ENCODE measurements at regions not wholly inside any gene's neighbourhood (a gene's known extent, or its start where the extent isn't known, plus 50 kb on each side); places are given as distances from the start of the nearest gene placed in this dataset.

DNA sequence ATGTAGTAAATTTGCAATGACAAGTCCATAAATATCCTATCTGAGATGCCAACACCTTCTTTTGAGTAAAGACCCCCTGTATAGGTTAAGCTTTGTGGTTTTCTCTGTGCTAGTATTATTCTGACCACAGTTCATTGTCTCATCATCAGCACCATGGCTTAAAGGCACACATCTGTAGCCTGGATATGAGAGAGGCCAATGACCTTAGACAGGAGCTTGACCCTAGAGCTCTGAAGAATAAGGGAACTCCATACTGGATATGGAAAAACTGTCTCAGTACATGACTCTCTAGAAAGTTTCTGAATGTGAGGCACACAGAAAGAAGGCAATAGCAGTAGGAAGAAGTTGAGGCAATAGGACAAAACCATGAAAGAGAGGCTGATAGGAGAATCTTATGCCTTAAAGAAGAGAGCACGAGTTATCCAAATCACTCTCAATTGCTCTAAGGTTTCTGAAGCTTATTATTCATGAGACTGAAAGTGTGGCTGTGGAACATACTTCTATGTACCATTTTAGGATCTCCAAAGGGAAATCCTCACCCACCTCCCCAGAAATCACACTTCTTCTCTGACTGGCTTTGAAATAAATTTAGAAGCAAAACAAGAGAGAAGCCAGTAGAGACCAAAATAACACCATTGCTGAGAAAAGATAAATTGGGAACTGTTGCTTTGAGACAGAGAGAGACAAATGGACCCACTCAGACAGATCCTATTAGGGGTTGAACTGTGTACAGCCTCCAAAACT lies 150.2 kb downstream of the ABCA8 start:
- TF ChIP-seq POLR2A (IDR thresholded peaks at IDR 0.05) (no peak), POLR2AphosphoS5 (IDR thresholded peaks at IDR 0.05) (no peak)

Measured in stomach (tissue), 4 donors.